Keratinocyte (primary cell): ENCODE measurements at regions not wholly inside any gene's neighbourhood (a gene's known extent, or its start where the extent isn't known, plus 50 kb on each side); places are given as distances from the start of the nearest gene placed in this dataset.

Experiments used
- DNase-seq: peaks from one replicate; pipeline ENCODE4 v3.0.0-alpha.2; 2011; ENCODE audit warnings: low read depth, missing footprints, low spot score
- FAIRE-seq: peaks from 2 replicates; lab custom pipeline; 2011; peaks lifted over from hg19 to GRCh38; lab: Jason Lieb, UNC
- H2AFZ ChIP-seq: 2 replicates; pipeline ENCODE4 v1.6.0; 2012; ENCODE audit warnings: low read length, control low read depth, inconsistent platforms; ENCODE audit not compliant: control insufficient read depth
- H3K27ac ChIP-seq: 2 replicates; pipeline ENCODE4 v1.5.1; 2011; ENCODE audit warnings: low read length; ENCODE audit not compliant: control insufficient read depth, insufficient read depth
- H3K27me3 ChIP-seq: 3 replicates; pipeline ENCODE4 v1.6.0; 2011; ENCODE audit warnings: low read length; ENCODE audit not compliant: control insufficient read depth, insufficient read depth; ENCODE audit errors: extremely low read depth
- H3K36me3 ChIP-seq, 2 experiments: 2 replicates in 1 of 2; 3 replicates in 1 of 2; pipeline ENCODE4 v1.5.1; 2011; ENCODE audit warnings: low read length in 2 of 2, mild to moderate bottlenecking in 1 of 2; ENCODE audit not compliant: control insufficient read depth in 2 of 2, insufficient read depth in 2 of 2; ENCODE audit errors: extremely low read depth in 1 of 2
- H3K4me1 ChIP-seq: 3 replicates; pipeline ENCODE4 v1.5.1; 2011; ENCODE audit warnings: low read length; ENCODE audit not compliant: control insufficient read depth, insufficient read depth; ENCODE audit errors: extremely low read depth
- H3K4me2 ChIP-seq: 3 replicates; pipeline ENCODE4 v1.6.0; 2011; ENCODE audit warnings: low read depth, low read length; ENCODE audit not compliant: control insufficient read depth, insufficient read depth; ENCODE audit errors: extremely low read depth
- H3K4me3 ChIP-seq, 3 experiments: fragments of 200-600 bp in 1 of 3; sonication (generic) in 1 of 3; 2 replicates in 2 of 3; 3 replicates in 1 of 3; pipeline ENCODE4 v1.5.1; 2011 to 2016; ENCODE audit warnings: low read length in 3 of 3, mild to moderate bottlenecking in 3 of 3, control low read depth in 2 of 3, inconsistent platforms in 1 of 3, low read depth in 1 of 3, mixed read lengths in 1 of 3, mixed run types in 1 of 3, moderate library complexity in 1 of 3; ENCODE audit not compliant: control insufficient read depth in 2 of 3, insufficient read depth in 2 of 3; ENCODE audit errors: extremely low read depth in 1 of 3
- H3K79me2 ChIP-seq: 2 replicates; pipeline ENCODE4 v1.6.0; 2012; ENCODE audit warnings: low read length; ENCODE audit not compliant: control insufficient read depth, insufficient read depth
- H3K9ac ChIP-seq: 3 replicates; pipeline ENCODE4 v1.6.0; 2011; ENCODE audit warnings: low read length; ENCODE audit not compliant: control insufficient read depth, insufficient read depth; ENCODE audit errors: extremely low read depth
- H3K9me1 ChIP-seq: 3 replicates; pipeline ENCODE4 v1.6.0; 2011; ENCODE audit warnings: low read length; ENCODE audit not compliant: control insufficient read depth, insufficient read depth; ENCODE audit errors: extremely low read depth
- H3K9me3 ChIP-seq: 2 replicates; pipeline ENCODE4 v1.5.1; 2012; ENCODE audit warnings: low read depth, low read length; ENCODE audit not compliant: control insufficient read depth
- H4K20me1 ChIP-seq: 3 replicates; pipeline ENCODE4 v1.6.0; 2011; ENCODE audit warnings: low read length; ENCODE audit not compliant: control insufficient read depth, insufficient read depth; ENCODE audit errors: extremely low read depth
- EZH2 ChIP-seq: IDR thresholded peaks from one replicate; pipeline ENCODE4 v1.6.1; 2012; ENCODE audit warnings: inconsistent platforms, mild to moderate bottlenecking, low read length, moderate library complexity
- dilution Hi-C: fragments of 300-500 bp; cut with MboI; formaldehyde crosslinking; loops from one replicate; pipeline ENCODE4 v1.7.0; 2020; ENCODE audit warnings: low sequenced_read_pairs; ENCODE audit not compliant: extremely low pct_ligation_motif_present
- TF ChIP-seq, protein P1 (sequence below), 3 experiments: IDR thresholded peaks in 1 of 3; conservative IDR thresholded peaks in 1 of 3; optimal IDR thresholded peaks in 1 of 3; 2 replicates in 2 of 3; 3 replicates in 1 of 3; pipeline versions ENCODE3 to v1.5.1; 2011; ENCODE audit warnings: low read length in 3 of 3, mild to moderate bottlenecking in 3 of 3, moderate library complexity in 2 of 3, control low read depth in 1 of 3, inconsistent platforms in 1 of 3; ENCODE audit not compliant: insufficient read depth in 2 of 3; ENCODE audit errors: extremely low read depth in 1 of 3

DNA sequence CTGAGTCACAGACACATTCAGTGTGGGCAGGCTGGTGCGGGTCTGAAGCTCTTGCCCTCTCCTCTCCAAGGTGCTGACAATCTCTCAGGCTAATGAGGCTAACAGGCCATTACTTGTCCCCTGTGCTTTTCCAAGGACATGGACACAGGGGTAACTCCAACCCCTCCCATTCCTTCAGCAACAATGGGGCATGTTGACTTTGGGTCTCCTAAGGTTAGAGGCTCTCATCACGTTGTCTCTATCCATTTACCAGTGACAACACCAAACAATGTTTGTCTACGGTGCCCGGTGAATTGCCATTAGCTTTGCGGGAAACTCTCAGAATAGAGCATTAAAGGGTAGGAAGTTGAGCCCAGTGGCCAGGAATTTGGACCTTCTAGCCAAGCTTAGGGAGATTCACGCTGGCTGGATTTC, 101.6 kb upstream of the TNS3 start:
- Histone ChIP-seq H3K36me3 (no peaks in the 10 kb centered on the region), H3K27me3 (no peaks in the 10 kb centered on the region), H3K4me3 (no peak overlapping the region), H3K27ac (no peak overlapping the region), H3K9ac (no peak overlapping the region), H4K20me1 (no peaks in the 10 kb centered on the region), H3K79me2 (no peaks in the 10 kb centered on the region), H3K4me2 (no peak overlapping the region), H2AFZ (no peak overlapping the region), H3K4me1 (no peaks in the 10 kb centered on the region), H3K9me3 (no peaks in the 10 kb centered on the region), H3K9me1 (no peaks in the 10 kb centered on the region)
- FAIRE-seq (no peak), DNase-seq (no peak)
- TF ChIP-seq, protein P1, sequence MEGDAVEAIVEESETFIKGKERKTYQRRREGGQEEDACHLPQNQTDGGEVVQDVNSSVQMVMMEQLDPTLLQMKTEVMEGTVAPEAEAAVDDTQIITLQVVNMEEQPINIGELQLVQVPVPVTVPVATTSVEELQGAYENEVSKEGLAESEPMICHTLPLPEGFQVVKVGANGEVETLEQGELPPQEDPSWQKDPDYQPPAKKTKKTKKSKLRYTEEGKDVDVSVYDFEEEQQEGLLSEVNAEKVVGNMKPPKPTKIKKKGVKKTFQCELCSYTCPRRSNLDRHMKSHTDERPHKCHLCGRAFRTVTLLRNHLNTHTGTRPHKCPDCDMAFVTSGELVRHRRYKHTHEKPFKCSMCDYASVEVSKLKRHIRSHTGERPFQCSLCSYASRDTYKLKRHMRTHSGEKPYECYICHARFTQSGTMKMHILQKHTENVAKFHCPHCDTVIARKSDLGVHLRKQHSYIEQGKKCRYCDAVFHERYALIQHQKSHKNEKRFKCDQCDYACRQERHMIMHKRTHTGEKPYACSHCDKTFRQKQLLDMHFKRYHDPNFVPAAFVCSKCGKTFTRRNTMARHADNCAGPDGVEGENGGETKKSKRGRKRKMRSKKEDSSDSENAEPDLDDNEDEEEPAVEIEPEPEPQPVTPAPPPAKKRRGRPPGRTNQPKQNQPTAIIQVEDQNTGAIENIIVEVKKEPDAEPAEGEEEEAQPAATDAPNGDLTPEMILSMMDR (optimal IDR thresholded peaks at IDR 0.05 in 1 of 3, IDR thresholded peaks at IDR 0.05 in 1 of 3, conservative IDR thresholded peaks at IDR 0.05 in 1 of 3; ENCODE audit: extremely low read depth in 1 of 3, insufficient read depth in 2 of 3, low read length in 3 of 3), result no peak
- no peak for TF ChIP-seq EZH2
- dilution Hi-C loops, result no loop called here

GRCh38 chr7:47682874-47683273, 101.0 kb upstream of the TNS3 start:
- Histone ChIP-seq H3K27ac (no peak overlapping the region), H2AFZ (no peak overlapping the region), H3K4me1 (no peaks in the 10 kb centered on the region), H3K27me3 (no peaks in the 10 kb centered on the region), H3K79me2 (no peaks in the 10 kb centered on the region), H3K9me3 (no peaks in the 10 kb centered on the region), H3K9ac (no peak overlapping the region), H3K36me3 (no peaks in the 10 kb centered on the region), H4K20me1 (no peaks in the 10 kb centered on the region), H3K4me3 (no peak overlapping the region), H3K9me1 (no peaks in the 10 kb centered on the region), H3K4me2 (no peak overlapping the region)
- DNase-seq, result no peak
- TF ChIP-seq EZH2, result no peak
- no peak for FAIRE-seq
- dilution Hi-C loops, result no loop called here

DNA sequence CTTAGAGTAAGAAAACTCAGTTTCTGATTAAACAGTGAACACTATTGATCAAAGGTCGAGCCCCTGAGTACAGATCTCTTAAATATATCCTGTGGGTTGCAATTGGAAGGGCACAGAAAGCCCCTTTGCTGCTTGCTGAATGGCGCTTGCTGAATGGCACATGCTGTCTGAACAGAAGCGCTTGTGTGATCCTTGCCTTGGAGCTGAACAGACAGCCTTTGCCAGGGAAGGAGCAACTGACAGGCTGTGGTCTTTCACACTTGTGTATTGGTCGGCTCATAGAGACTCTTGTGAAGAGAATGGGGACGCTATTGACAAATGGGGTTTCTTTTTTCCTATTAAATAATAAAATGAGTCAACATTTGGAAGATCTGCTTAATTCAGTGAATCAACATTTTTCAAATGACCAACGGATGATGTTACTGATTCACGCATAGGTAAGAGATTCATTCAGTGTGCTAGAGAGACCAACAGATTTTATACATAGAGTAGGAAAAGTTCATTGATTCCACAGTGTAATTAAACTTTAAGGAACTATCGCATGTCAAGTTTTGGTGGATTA, 99.4 kb upstream of the TNS3 start:
- Histone ChIP-seq H3K4me3 (no peak overlapping the region), H2AFZ (no peak overlapping the region), H3K4me2 (no peak overlapping the region), H3K79me2 (no peaks in the 10 kb centered on the region), H3K9me3 (no peaks in the 10 kb centered on the region), H3K27ac (no peak overlapping the region), H3K4me1 (no peaks in the 10 kb centered on the region), H3K9me1 (no peaks in the 10 kb centered on the region), H4K20me1 (no peaks in the 10 kb centered on the region), H3K9ac (no peak overlapping the region), H3K36me3 (no peaks in the 10 kb centered on the region), H3K27me3 (no peaks in the 10 kb centered on the region)
- TF ChIP-seq EZH2, result no peak
- TF ChIP-seq, protein P1 (optimal IDR thresholded peaks at IDR 0.05 in 1 of 3, IDR thresholded peaks at IDR 0.05 in 1 of 3, conservative IDR thresholded peaks at IDR 0.05 in 1 of 3; ENCODE audit: extremely low read depth in 1 of 3, insufficient read depth in 2 of 3, low read length in 3 of 3), result no peak
- no peak for DNase-seq
- FAIRE-seq, result no peak
- dilution Hi-C loops, result no loop called here
